WTC11 (cell line): ENCODE measurements at regions not wholly inside any gene's neighbourhood (a gene's known extent, or its start where the extent isn't known, plus 50 kb on each side); places are given as distances from the start of the nearest gene placed in this dataset.

Experiments used
- ATAC-seq: fragments of 200-7000 bp; cut with Tn5 transposase; 2 replicates; pipeline ENCODE4 v1.10.0; 2021; ENCODE audit warnings: mild to moderate bottlenecking, moderate library complexity
- CTCF ChIA-PET: fragments of 300-600 bp; sonication (Branson Sonifier 250); formaldehyde crosslinking; loops from one replicate; lab custom pipeline; 2021; ENCODE audit warnings: antibody characterized with exemption; lab: Charles Lee
- POLR2A ChIA-PET: fragments of 350-600 bp; sonication (Branson Sonifier 250); formaldehyde crosslinking; loops from one replicate; lab custom pipeline; 2021; ENCODE audit warnings: antibody characterized with exemption; lab: Charles Lee
- DNase-seq: peaks from one replicate; pipeline ENCODE4 v3.0.0; 2021; ENCODE audit warnings: low spot score
- H3K27ac Mint-ChIP-seq: 2 replicates; pipeline ENCODE4 v1.8.0; 2021; ENCODE audit warnings: mixed read lengths
- H3K27me3 Mint-ChIP-seq: 2 replicates; pipeline ENCODE4 v1.8.0; 2021; ENCODE audit warnings: low read depth, mild to moderate bottlenecking, moderate library complexity, mixed read lengths
- H3K36me3 Mint-ChIP-seq: 2 replicates; pipeline ENCODE4 v1.8.0; 2021; ENCODE audit warnings: mixed read lengths
- H3K4me1 Mint-ChIP-seq: 2 replicates; pipeline ENCODE4 v1.8.0; 2022; ENCODE audit warnings: mixed read lengths
- H3K4me3 Mint-ChIP-seq: 2 replicates; pipeline ENCODE4 v1.8.0; 2021; ENCODE audit warnings: mild to moderate bottlenecking, moderate library complexity, mixed read lengths
- H3K9me3 Mint-ChIP-seq: 2 replicates; pipeline ENCODE4 v1.8.0; 2021; ENCODE audit warnings: mixed read lengths
- AR ChIP-seq: fragments of 250-450 bp; sonication (Bioruptor Pico); IDR thresholded peaks from 2 replicates; pipeline ENCODE4 v1.9.0; 2021; ENCODE audit warnings: mild to moderate bottlenecking
- ATF1 ChIP-seq: sonication (generic); formaldehyde crosslinking; IDR thresholded peaks from 2 replicates; pipeline ENCODE4 v1.8.1; 2023; ENCODE audit warnings: mild to moderate bottlenecking, moderate library complexity, missing genetic modification reagents
- CDX4 ChIP-seq: fragments of 250-450 bp; sonication (Bioruptor Pico); IDR thresholded peaks from 2 replicates; pipeline ENCODE4 v1.9.0; 2021; ENCODE audit warnings: moderate library complexity, mild to moderate bottlenecking, inconsistent platforms, borderline replicate concordance
- E2F1 ChIP-seq: sonication (generic); formaldehyde crosslinking; IDR thresholded peaks from 2 replicates; pipeline ENCODE4 v1.8.0; 2022; ENCODE audit warnings: mild to moderate bottlenecking, missing genetic modification reagents
- ERG ChIP-seq: fragments of 250-450 bp; sonication (Bioruptor Pico); IDR thresholded peaks from 2 replicates; pipeline ENCODE4 v1.8.0; 2021; ENCODE audit warnings: mild to moderate bottlenecking
- KAT7 ChIP-seq: sonication (generic); formaldehyde crosslinking; IDR thresholded peaks from 2 replicates; pipeline ENCODE4 v1.8.1; 2023; ENCODE audit warnings: missing genetic modification reagents, mild to moderate bottlenecking, borderline replicate concordance
- RORB ChIP-seq: fragments of 250-450 bp; sonication (Bioruptor Pico); IDR thresholded peaks from 2 replicates; pipeline ENCODE4 v1.9.0; 2021; ENCODE audit warnings: mild to moderate bottlenecking
- ZBTB43 ChIP-seq: sonication (generic); formaldehyde crosslinking; IDR thresholded peaks from 2 replicates; pipeline ENCODE4 v1.8.1; 2023; ENCODE audit warnings: mild to moderate bottlenecking, missing genetic modification reagents
- ZNF138 ChIP-seq: sonication (generic); formaldehyde crosslinking; conservative IDR thresholded peaks from 2 replicates; pipeline ENCODE4 v1.8.1; 2022; ENCODE audit warnings: mild to moderate bottlenecking, moderate library complexity, missing genetic modification reagents
- ZNF317 ChIP-seq: sonication (generic); formaldehyde crosslinking; IDR thresholded peaks from 2 replicates; pipeline ENCODE4 v1.8.1; 2023; ENCODE audit warnings: low read depth, mild to moderate bottlenecking, moderate library complexity, missing genetic modification reagents, borderline replicate concordance
- ZNF512 ChIP-seq: sonication (generic); formaldehyde crosslinking; IDR thresholded peaks from 2 replicates; pipeline ENCODE4 v1.8.1; 2022; ENCODE audit warnings: missing genetic modification reagents, borderline replicate concordance
- ZNF532 ChIP-seq: fragments of 250-450 bp; sonication (Bioruptor Pico); IDR thresholded peaks from 2 replicates; pipeline ENCODE4 v1.9.0; 2021; ENCODE audit warnings: mild to moderate bottlenecking, borderline replicate concordance

GRCh38 chr1:212182579-212182978 lies 102.6 kb upstream of the PPP2R5A start:
- Mint-ChIP-seq H3K27ac (no peak overlapping the region), H3K4me1 (no peaks in the 10 kb centered on the region), H3K9me3 (no peaks in the 10 kb centered on the region), H3K4me3 (no peak overlapping the region), H3K27me3 (no peaks in the 10 kb centered on the region; the same call in 1 of the 2 replicates), H3K36me3 (no peaks in the 10 kb centered on the region)
- DNase-seq, result no peak
- POLR2A ChIA-PET, result no interaction called here
- CTCF ChIA-PET, result no interaction called here
- ATAC-seq, result no peak
- TF ChIP-seq RORB (CRISPR knock-in tag) (no peak), AR (CRISPR knock-in tag) (no peak), KAT7 (CRISPR knock-in tag) (no peak), ERG (CRISPR knock-in tag) (no peak), ZNF532 (CRISPR knock-in tag) (no peak), ATF1 (CRISPR knock-in tag) (no peak), ZNF138 (CRISPR knock-in tag) (no peak), ZNF512 (CRISPR knock-in tag) (no peak), CDX4 (CRISPR knock-in tag) (no peak), E2F1 (CRISPR knock-in tag) (no peak), ZNF317 (no peak)
- TF ChIP-seq, all 79 proteins: peak for 0

GRCh38 chr1:212186427-212187207 lies 98.6 kb upstream of the PPP2R5A start:
- no peak overlapping the region for H3K4me3 Mint-ChIP-seq
- 0 out of 2 replicates have a peak, but pooled peaks cover 3% of the 10 kb centered on the region for H3K4me1 Mint-ChIP-seq
- no peak overlapping the region for H3K27ac Mint-ChIP-seq
- ChIA-PET POLR2A (no interaction called here), CTCF (no interaction called here)
- no peak for TF ChIP-seq ZBTB43 (CRISPR knock-in tag)
- H3K27me3 Mint-ChIP-seq, result no peaks in the 10 kb centered on the region; the same call in 1 of the 2 replicates
- DNase-seq (no peak), ATAC-seq (no peak)
- no peaks in the 10 kb centered on the region for H3K9me3 Mint-ChIP-seq
- H3K36me3 Mint-ChIP-seq, result no peaks in the 10 kb centered on the region
